KMS-11 (cell line): ENCODE measurements at regions not wholly inside any gene's neighbourhood (a gene's known extent, or its start where the extent isn't known, plus 50 kb on each side); places are given as distances from the start of the nearest gene placed in this dataset.

Experiments used
- H2AFZ ChIP-seq: fragments of 200-600 bp; sonication (generic); 2 replicates; pipeline ENCODE4 v1.6.1; 2016; ENCODE audit warnings: antibody characterized with exemption, mixed run types, low read depth
- H3K27ac ChIP-seq: fragments of 200-600 bp; sonication (generic); 2 replicates; pipeline ENCODE4 v1.6.1; 2016; ENCODE audit warnings: mild to moderate bottlenecking, mixed run types
- H3K27me3 ChIP-seq: fragments of 200-600 bp; sonication (generic); 2 replicates; pipeline ENCODE4 v1.6.1; 2017; ENCODE audit warnings: mild to moderate bottlenecking, low read depth, mixed run types, moderate library complexity; ENCODE audit not compliant: insufficient read depth
- H3K36me3 ChIP-seq: fragments of 200-600 bp; sonication (generic); 2 replicates; pipeline ENCODE4 v1.6.1; 2017; ENCODE audit warnings: mild to moderate bottlenecking, mixed run types; ENCODE audit not compliant: insufficient read depth
- H3K4me1 ChIP-seq: fragments of 200-600 bp; sonication (generic); 2 replicates; pipeline ENCODE4 v1.6.1; 2016; ENCODE audit warnings: mild to moderate bottlenecking, low read depth, mixed run types; ENCODE audit not compliant: poor library complexity, severe bottlenecking
- H3K4me2 ChIP-seq: fragments of 200-600 bp; sonication (generic); 2 replicates; pipeline ENCODE4 v1.7.0; 2016; ENCODE audit warnings: mild to moderate bottlenecking, mixed run types
- H3K4me3 ChIP-seq: fragments of 200-600 bp; sonication (generic); IDR thresholded peaks from 2 replicates; pipeline ENCODE4 v1.6.1; 2017; ENCODE audit warnings: low read depth, low read length, mixed read lengths; ENCODE audit not compliant: insufficient read depth
- H3K79me2 ChIP-seq: fragments of 200-600 bp; sonication (generic); 2 replicates; pipeline ENCODE4 v1.6.1; 2016; ENCODE audit warnings: low read depth, mixed run types; ENCODE audit not compliant: insufficient read depth
- H3K9ac ChIP-seq: fragments of 200-600 bp; sonication (generic); 2 replicates; pipeline ENCODE4 v1.6.1; 2016; ENCODE audit warnings: mild to moderate bottlenecking, mixed run types
- H4K20me1 ChIP-seq: fragments of 200-600 bp; sonication (generic); 2 replicates; pipeline ENCODE4 v1.6.1; 2016; ENCODE audit warnings: mild to moderate bottlenecking, mixed run types; ENCODE audit not compliant: insufficient read depth
- CTCF ChIP-seq: fragments of 200-600 bp; sonication (generic); conservative IDR thresholded peaks from 2 replicates; pipeline ENCODE4 v1.6.1; 2017; ENCODE audit warnings: low read depth, mild to moderate bottlenecking, antibody characterized with exemption, low read length, moderate library complexity, mixed read lengths

- no peak overlapping the region for H3K9ac ChIP-seq
- no peak overlapping the region for H2AFZ ChIP-seq
- no peaks in the 10 kb centered on the region for H3K79me2 ChIP-seq
- H3K4me1 ChIP-seq = no peaks in the 10 kb centered on the region
- no peak overlapping the region for H3K4me3 ChIP-seq
- no peaks in the 10 kb centered on the region for H3K36me3 ChIP-seq
- no peak overlapping the region for H3K4me2 ChIP-seq
- no peaks in the 10 kb centered on the region for H3K27me3 ChIP-seq
- no peak for TF ChIP-seq CTCF
- H4K20me1 ChIP-seq = no peaks in the 10 kb centered on the region
- no peak overlapping the region for H3K27ac ChIP-seq
Observed at GRCh38 chr14:51176839-51177238, 63.2 kb upstream of the TMX1 start.

- Histone ChIP-seq H3K27ac (no peak overlapping the region), H4K20me1 (no peaks in the 10 kb centered on the region), H3K79me2 (no peaks in the 10 kb centered on the region), H3K27me3 (no peaks in the 10 kb centered on the region), H3K36me3 (no peaks in the 10 kb centered on the region), H3K4me1 (peaks cover 10% of the 10 kb centered on the region), H2AFZ (no peak overlapping the region), H3K4me2 (no peak overlapping the region), H3K9ac (no peak overlapping the region), H3K4me3 (no peak overlapping the region)
- no peak for TF ChIP-seq CTCF
Observed at GRCh38 chr14:51180577-51180976, 59.5 kb upstream of the TMX1 start.

GRCh38 chr14:51182131-51182565 lies 57.9 kb upstream of the TMX1 start:
- Histone ChIP-seq H3K27ac (no peak overlapping the region), H3K27me3 (no peaks in the 10 kb centered on the region), H3K4me3 (no peak overlapping the region), H4K20me1 (no peaks in the 10 kb centered on the region), H3K36me3 (no peaks in the 10 kb centered on the region), H3K9ac (no peak overlapping the region), H2AFZ (no peak overlapping the region), H3K4me1 (peaks cover 14% of the 10 kb centered on the region), H3K4me2 (no peak overlapping the region), H3K79me2 (no peaks in the 10 kb centered on the region)
- no peak for TF ChIP-seq CTCF

- no peak for TF ChIP-seq CTCF
- Histone ChIP-seq H3K9ac (no peak overlapping the region), H2AFZ (no peak overlapping the region), H3K27me3 (no peaks in the 10 kb centered on the region), H3K4me2 (no peak overlapping the region; the same call in 1 of the 2 replicates), H3K4me3 (no peak overlapping the region), H3K79me2 (no peaks in the 10 kb centered on the region), H4K20me1 (no peaks in the 10 kb centered on the region), H3K4me1 (peaks cover 14% of the 10 kb centered on the region), H3K27ac (no peak overlapping the region), H3K36me3 (no peaks in the 10 kb centered on the region)
Observed at GRCh38 chr14:51185180-51185579, 54.9 kb upstream of the TMX1 start.
